ENCODE measurements at regions not wholly inside any gene's neighbourhood (a gene's known extent, or its start where the extent isn't known, plus 50 kb on each side); places are given as distances from the start of the nearest gene placed in this dataset.
"Not testable (repeated sequence)": the region's sequence is repeated elsewhere in the genome, so short reads cannot be mapped to it uniquely, and the experiment has no call there.

GRCh38 chr1:181947441-181947840, 114.1 kb downstream of the ZNF648 start:
- no peak for DNase-seq

GRCh38 chr1:181936768-181937581, 124.5 kb downstream of the ZNF648 start:
- peak; percentile 16 for DNase-seq

GRCh38 chr1:181936269-181936668, 125.2 kb downstream of the ZNF648 start:
- no peak for DNase-seq

- no peak for DNase-seq
Observed at GRCh38 chr1:181931873-181932272, 129.6 kb downstream of the ZNF648 start.

- DNase-seq, result no peak
Observed at GRCh38 chr1:181930187-181930586, 131.3 kb downstream of the ZNF648 start.

GRCh38 chr1:181926697-181927096, 134.8 kb downstream of the ZNF648 start:
- DNase-seq, result no peak

- DNase-seq, result not testable (repeated sequence)
Observed at GRCh38 chr1:181924034-181924433, 137.5 kb downstream of the ZNF648 start.

- DNase-seq, result no peak
Observed at GRCh38 chr1:181919542-181919941, 142.0 kb downstream of the ZNF648 start.

- DNase-seq, result no peak
Observed at GRCh38 chr1:181918880-181919525, 142.5 kb downstream of the ZNF648 start.

- DNase-seq, result no peak
Observed at GRCh38 chr1:181911715-181912114, 149.8 kb downstream of the ZNF648 start.

GRCh38 chr1:181910905-181911304, 150.6 kb downstream of the ZNF648 start:
- no peak for DNase-seq

- no peak for DNase-seq
Observed at GRCh38 chr1:181909010-181909409, 152.5 kb downstream of the ZNF648 start.

GRCh38 chr1:181906631-181907030, 154.9 kb downstream of the ZNF648 start:
- DNase-seq, result no peak

GRCh38 chr1:181905944-181906597, 155.4 kb downstream of the ZNF648 start:
- DNase-seq, result no peak

- no peak for DNase-seq
Observed at GRCh38 chr1:181898773-181899172, 162.7 kb downstream of the ZNF648 start.

GRCh38 chr1:181896824-181897223, 164.7 kb downstream of the ZNF648 start:
- DNase-seq, result no peak

- no peak for DNase-seq
Observed at GRCh38 chr1:181894439-181894859, 167.1 kb downstream of the ZNF648 start.

GRCh38 chr1:181893937-181894336, 167.6 kb downstream of the ZNF648 start:
- no peak for DNase-seq

GRCh38 chr1:181893150-181893549, 168.4 kb downstream of the ZNF648 start:
- not testable (repeated sequence) for DNase-seq

GRCh38 chr1:181872562-181872961, 188.9 kb downstream of the ZNF648 start:
- no peak for DNase-seq

- no peak for DNase-seq
Observed at GRCh38 chr1:181863736-181864135, 197.8 kb downstream of the ZNF648 start.

- no peak for DNase-seq
Observed at GRCh38 chr1:181863006-181863405, 198.5 kb downstream of the ZNF648 start.

- DNase-seq, result no peak
Observed at GRCh38 chr1:181858135-181858534, 203.4 kb downstream of the ZNF648 start.
